Keratinocyte (primary cell): ENCODE measurements at regions not wholly inside any gene's neighbourhood (a gene's known extent, or its start where the extent isn't known, plus 50 kb on each side); places are given as distances from the start of the nearest gene placed in this dataset.

Source experiments
- CTCF ChIP-seq, 3 experiments: IDR thresholded peaks in 1 of 3; conservative IDR thresholded peaks in 1 of 3; optimal IDR thresholded peaks in 1 of 3; 2 replicates in 2 of 3; 3 replicates in 1 of 3; pipeline versions ENCODE3 to v1.5.1; 2011; ENCODE audit warnings: low read length in 3 of 3, mild to moderate bottlenecking in 3 of 3, moderate library complexity in 2 of 3, control low read depth in 1 of 3, inconsistent platforms in 1 of 3; ENCODE audit not compliant: insufficient read depth in 2 of 3; ENCODE audit errors: extremely low read depth in 1 of 3
- EZH2 ChIP-seq: IDR thresholded peaks from one replicate; pipeline ENCODE4 v1.6.1; 2012; ENCODE audit warnings: inconsistent platforms, mild to moderate bottlenecking, low read length, moderate library complexity

GRCh38 chr7:25454020-25454419, 225.7 kb upstream of the NPVF start:
- TF ChIP-seq CTCF (optimal IDR thresholded peaks at IDR 0.05 in 1 of 3, IDR thresholded peaks at IDR 0.05 in 1 of 3, conservative IDR thresholded peaks at IDR 0.05 in 1 of 3; ENCODE audit: extremely low read depth in 1 of 3, insufficient read depth in 2 of 3, low read length in 3 of 3): no peak
- TF ChIP-seq EZH2: no peak
